ENCODE measurements at regions not wholly inside any gene's neighbourhood (a gene's known extent, or its start where the extent isn't known, plus 50 kb on each side); places are given as distances from the start of the nearest gene placed in this dataset.

DNA sequence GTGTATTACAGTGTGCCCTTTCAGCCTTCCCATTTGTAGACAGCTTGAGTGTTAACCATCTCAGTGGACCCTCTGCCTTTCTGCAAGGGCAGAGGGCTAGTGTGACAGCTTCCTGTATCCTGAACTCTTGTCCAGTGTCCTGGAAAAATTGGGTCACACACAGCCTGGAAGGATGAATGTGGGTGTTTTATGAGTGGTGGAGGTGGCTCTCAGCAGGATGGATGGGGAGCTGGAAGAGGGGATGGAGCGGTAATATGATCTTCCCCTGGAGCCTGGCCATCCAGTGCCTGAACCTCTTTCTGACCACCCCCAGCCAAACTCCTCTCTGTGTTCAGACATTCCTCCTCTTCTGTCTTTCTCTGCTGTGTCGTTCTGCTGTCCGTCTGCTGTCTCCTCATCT, 113.0 kb downstream of the KIF4B start:
- no peak for DNase-seq (ENCODE audit: low read depth)
- no peak overlapping the region for H3K4me3 ChIP-seq (ENCODE audit: low read depth, low read length)
- TF ChIP-seq, protein P1, sequence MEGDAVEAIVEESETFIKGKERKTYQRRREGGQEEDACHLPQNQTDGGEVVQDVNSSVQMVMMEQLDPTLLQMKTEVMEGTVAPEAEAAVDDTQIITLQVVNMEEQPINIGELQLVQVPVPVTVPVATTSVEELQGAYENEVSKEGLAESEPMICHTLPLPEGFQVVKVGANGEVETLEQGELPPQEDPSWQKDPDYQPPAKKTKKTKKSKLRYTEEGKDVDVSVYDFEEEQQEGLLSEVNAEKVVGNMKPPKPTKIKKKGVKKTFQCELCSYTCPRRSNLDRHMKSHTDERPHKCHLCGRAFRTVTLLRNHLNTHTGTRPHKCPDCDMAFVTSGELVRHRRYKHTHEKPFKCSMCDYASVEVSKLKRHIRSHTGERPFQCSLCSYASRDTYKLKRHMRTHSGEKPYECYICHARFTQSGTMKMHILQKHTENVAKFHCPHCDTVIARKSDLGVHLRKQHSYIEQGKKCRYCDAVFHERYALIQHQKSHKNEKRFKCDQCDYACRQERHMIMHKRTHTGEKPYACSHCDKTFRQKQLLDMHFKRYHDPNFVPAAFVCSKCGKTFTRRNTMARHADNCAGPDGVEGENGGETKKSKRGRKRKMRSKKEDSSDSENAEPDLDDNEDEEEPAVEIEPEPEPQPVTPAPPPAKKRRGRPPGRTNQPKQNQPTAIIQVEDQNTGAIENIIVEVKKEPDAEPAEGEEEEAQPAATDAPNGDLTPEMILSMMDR (IDR thresholded peaks at IDR 0.05; ENCODE audit: low read depth, low read length, missing control alignments), result no peak
- in situ Hi-C loops (cut with HindIII; ENCODE audit: low sequenced_read_pairs), result no loop called here

DNA sequence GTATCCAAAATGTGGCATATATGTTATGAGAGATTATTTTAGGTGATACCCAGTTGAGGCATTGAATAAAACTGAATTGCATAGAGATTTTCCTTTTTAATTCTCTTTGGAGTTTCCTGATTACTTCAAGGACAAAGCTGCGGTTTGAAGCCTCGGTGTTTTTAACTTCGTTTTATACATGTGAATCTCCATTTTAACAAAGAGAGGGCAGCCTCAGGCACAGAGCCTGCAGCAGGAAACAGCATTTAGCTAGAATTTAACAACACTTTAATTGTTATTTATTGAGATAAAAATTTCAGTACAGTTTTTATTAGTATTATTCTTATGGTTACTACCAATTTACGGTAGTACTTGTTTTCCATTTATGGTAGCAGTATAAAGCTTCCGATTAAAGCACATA, 114.0 kb downstream of the KIF4B start:
- DNase-seq (ENCODE audit: low read depth), result no peak
- H3K4me3 ChIP-seq (ENCODE audit: low read depth, low read length), result no peak overlapping the region
- in situ Hi-C loops (cut with HindIII; ENCODE audit: low sequenced_read_pairs), result no loop called here
- TF ChIP-seq, protein P1 (IDR thresholded peaks at IDR 0.05; ENCODE audit: low read depth, low read length, missing control alignments), result no peak

DNA sequence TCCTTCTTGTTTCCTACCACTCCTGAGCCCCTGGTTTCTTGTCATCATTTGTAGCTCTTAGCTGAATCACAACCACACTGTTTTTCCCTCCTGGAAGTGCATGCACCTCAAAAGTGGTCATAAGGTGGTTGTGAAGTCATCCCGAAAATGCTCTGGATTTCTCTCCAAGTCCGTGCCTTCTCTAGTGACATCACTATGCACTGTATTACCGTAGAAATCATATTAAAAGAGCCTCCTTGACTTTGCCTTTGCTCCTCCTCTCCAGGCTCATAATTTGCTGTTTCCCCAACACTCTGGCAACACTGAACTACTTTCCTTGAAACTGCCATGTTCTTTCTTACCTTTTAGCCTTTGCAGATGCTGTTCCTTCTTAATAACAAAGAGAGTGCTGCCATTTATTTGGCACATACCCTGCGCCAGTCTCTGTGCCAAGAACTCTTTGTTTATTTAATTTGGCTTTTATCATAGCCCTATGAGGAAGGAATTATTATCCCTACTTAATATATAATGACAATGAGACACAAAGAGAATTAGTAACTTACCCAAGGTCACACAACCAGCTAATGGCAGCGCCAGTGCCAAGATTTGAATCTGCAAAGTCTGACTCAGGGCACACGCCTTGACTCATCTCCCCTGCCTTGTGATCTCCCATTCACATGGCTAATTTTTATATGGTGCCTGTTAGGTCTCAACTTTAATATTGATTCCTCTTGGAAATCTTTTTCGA, 115.4 kb downstream of the KIF4B start:
- TF ChIP-seq, protein P1 (IDR thresholded peaks at IDR 0.05; ENCODE audit: low read depth, low read length, missing control alignments), result no peak
- no peak overlapping the region for H3K4me3 ChIP-seq (ENCODE audit: low read depth, low read length)
- DNase-seq (ENCODE audit: low read depth), result no peak
- in situ Hi-C loops (cut with HindIII; ENCODE audit: low sequenced_read_pairs), result no loop called here

DNA sequence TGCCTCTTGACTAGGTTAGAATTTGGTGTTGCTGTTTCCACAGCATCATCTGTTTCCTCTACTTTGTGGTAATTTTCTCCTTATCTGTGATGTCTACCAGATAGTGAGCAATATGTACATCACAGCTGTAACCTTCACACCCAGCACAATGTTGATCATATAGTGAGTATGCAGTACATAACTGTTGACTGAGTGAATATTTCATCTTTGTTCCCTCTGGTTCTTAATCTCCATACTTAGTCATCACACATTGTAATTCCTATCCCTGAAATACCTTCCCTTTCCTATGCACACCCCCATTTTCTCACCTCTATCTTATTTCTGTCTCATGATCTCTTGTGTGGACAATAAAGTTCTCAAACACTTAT, 115.9 kb downstream of the KIF4B start:
- TF ChIP-seq, protein P1 (IDR thresholded peaks at IDR 0.05; ENCODE audit: low read depth, low read length, missing control alignments), result no peak
- no peak for DNase-seq (ENCODE audit: low read depth)
- in situ Hi-C loops (cut with HindIII; ENCODE audit: low sequenced_read_pairs), result no loop called here
- no peak overlapping the region for H3K4me3 ChIP-seq (ENCODE audit: low read depth, low read length)

DNA sequence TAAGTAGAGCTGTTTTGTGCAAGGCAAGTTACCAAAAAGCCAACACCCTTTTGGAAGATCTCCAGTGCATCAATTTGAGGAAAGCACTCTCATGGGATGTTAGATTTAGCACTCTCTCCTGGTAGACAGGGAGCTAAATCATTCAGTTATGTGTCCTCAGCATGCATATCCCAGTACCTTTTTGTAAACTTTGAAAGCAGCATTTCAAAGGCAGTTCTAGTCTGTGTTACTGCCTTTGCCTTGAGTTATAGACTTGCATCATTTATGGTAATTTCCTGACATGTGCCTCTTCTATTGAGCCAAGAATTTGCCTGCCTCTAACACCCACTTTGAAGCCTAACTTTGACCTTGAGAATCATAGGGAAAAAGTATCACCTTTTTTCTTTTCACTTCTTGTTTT, 120.6 kb downstream of the KIF4B start:
- H3K4me3 ChIP-seq (ENCODE audit: low read depth, low read length), result no peak overlapping the region
- TF ChIP-seq, protein P1 (IDR thresholded peaks at IDR 0.05; ENCODE audit: low read depth, low read length, missing control alignments), result no peak
- DNase-seq (ENCODE audit: low read depth), result no peak
- in situ Hi-C loops (cut with HindIII; ENCODE audit: low sequenced_read_pairs), result no loop called here

DNA sequence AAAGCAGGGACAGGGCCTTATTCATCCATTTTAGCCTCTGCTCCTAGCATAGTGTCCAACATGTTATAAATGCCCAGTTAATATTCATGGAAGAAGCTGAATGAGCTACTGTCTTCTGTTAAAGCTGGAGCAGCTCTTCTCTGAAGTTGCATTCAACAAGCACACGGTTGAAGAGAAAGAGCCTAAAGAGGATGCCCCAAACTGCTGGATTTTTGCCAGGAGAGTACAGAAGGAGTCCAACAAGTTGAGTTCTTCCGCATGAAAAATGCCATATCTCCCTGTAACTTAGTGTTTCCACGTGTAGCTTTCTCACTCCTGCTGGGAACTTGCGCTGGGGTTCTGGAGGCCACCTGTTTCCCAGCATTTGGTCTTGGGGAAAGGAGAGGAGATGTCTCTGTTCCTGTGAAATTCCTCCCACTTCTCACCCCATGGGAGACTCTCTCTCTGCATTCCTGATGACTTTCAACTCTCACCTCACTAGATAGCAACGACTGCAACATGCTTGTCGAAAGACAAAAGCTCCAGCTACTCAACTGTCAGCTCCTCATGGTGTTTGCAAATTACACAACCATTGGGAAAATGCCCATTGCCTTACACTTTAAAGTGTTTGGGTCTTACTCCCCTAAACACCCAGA, 122.8 kb downstream of the KIF4B start:
- no peak for DNase-seq (ENCODE audit: low read depth)
- in situ Hi-C loops (cut with HindIII; ENCODE audit: low sequenced_read_pairs), result no loop called here
- H3K4me3 ChIP-seq (ENCODE audit: low read depth, low read length), result no peak overlapping the region
- TF ChIP-seq, protein P1 (IDR thresholded peaks at IDR 0.05; ENCODE audit: low read depth, low read length, missing control alignments), result no peak
